Dermis microvascular lymphatic vessel endothelial cell (primary cell): ENCODE measurements at regions not wholly inside any gene's neighbourhood (a gene's known extent, or its start where the extent isn't known, plus 50 kb on each side); places are given as distances from the start of the nearest gene placed in this dataset.

Experiments used
- DNase-seq, 2 donors: peaks; one replicate each; pipeline versions ENCODE4 v3.0.0 to v3.0.0-alpha.2; 2010; ENCODE audit warnings: low read depth in 2 of 2

- no peak for DNase-seq
Measured at GRCh38 chr12:92089559-92089958, 56.1 kb downstream of the BTG1 start.

GRCh38 chr12:92088805-92089204, 56.8 kb downstream of the BTG1 start:
- no peak for DNase-seq

- DNase-seq = no peak
Measured at GRCh38 chr12:92085736-92086040, 60.0 kb downstream of the BTG1 start.

- DNase-seq = no peak
Measured at GRCh38 chr12:92085040-92085735, 60.5 kb downstream of the BTG1 start.

- no peak for DNase-seq
Measured at GRCh38 chr12:92080911-92081285, 64.7 kb downstream of the BTG1 start.

GRCh38 chr12:92079054-92079385, 66.6 kb downstream of the BTG1 start:
- no peak for DNase-seq

GRCh38 chr12:92078167-92079053, 67.2 kb downstream of the BTG1 start:
- peak in 1 of 2 donors; percentile 77 for DNase-seq

- no peak for DNase-seq
Measured at GRCh38 chr12:92077530-92077929, 68.1 kb downstream of the BTG1 start.

GRCh38 chr12:92076101-92076500, 69.5 kb downstream of the BTG1 start:
- DNase-seq = no peak

- peak in 1 of 2 donors; percentile 8 for DNase-seq
Measured at GRCh38 chr12:92075425-92075914, 70.2 kb downstream of the BTG1 start.

- DNase-seq = peak; percentile 52 to 56
Measured at GRCh38 chr12:92074889-92075288, 70.8 kb downstream of the BTG1 start.

GRCh38 chr12:92073094-92073493, 72.6 kb downstream of the BTG1 start:
- no peak for DNase-seq

GRCh38 chr12:92072112-92072511, 73.5 kb downstream of the BTG1 start:
- no peak for DNase-seq

GRCh38 chr12:92070864-92071445, 74.7 kb downstream of the BTG1 start:
- DNase-seq = no peak

GRCh38 chr12:92070054-92070863, 75.4 kb downstream of the BTG1 start:
- no peak for DNase-seq

- DNase-seq = peak in 1 of 2 donors; percentile 23
Measured at GRCh38 chr12:92068459-92068858, 77.2 kb downstream of the BTG1 start.

GRCh38 chr12:92065639-92066038, 80.0 kb downstream of the BTG1 start:
- DNase-seq = no peak

GRCh38 chr12:92065018-92065499, 80.6 kb downstream of the BTG1 start:
- peak in 1 of 2 donors; percentile 5 for DNase-seq

- DNase-seq = peak in 1 of 2 donors; percentile 16
Measured at GRCh38 chr12:92064422-92064821, 81.2 kb downstream of the BTG1 start.

- DNase-seq = no peak
Measured at GRCh38 chr12:92063641-92064040, 82.0 kb downstream of the BTG1 start.
